ENCODE measurements at regions not wholly inside any gene's neighbourhood (a gene's known extent, or its start where the extent isn't known, plus 50 kb on each side); places are given as distances from the start of the nearest gene placed in this dataset.

DNA sequence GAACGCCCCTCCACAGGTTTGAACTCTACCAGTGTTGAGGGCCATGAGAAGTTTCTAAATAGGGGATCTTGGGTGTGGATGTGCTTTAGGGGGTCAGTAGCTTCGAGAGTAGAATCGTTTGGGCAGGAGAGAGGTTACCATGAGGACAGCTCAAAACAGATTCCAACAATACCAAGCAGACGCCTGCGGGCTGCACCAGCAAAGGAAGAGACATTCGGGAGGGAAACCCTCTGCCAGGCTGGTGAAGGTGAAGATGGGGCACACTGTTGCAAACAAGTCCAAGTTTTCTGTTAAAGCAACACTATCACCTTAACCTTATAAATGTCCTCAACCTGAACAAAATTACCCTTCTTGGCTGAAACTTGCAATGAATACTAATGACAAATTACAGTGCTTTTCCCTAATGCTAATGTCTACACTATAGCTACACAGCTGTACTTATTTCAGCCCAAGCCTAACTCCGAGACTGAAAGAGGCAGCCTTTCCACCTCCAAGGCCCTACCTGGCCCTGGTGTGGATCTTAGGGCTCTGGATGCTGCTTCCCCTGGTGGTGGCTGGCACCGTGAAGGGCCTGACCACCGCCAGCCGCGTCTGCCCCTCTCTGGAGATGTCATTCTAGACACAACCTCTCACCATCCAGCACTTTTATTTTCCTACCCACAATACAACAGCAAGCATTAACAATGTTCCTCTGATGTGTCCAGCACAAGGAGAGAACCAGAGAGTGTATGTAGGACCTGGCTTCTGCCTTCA lies 80.1 kb downstream of the DLL1 start:
- no peak for TF ChIP-seq POLR2AphosphoS5 (IDR thresholded peaks at IDR 0.05; ENCODE audit: low read depth, low read length)
- TF ChIP-seq TAF1 (IDR thresholded peaks at IDR 0.05; ENCODE audit: borderline replicate concordance, insufficient read depth, low read length), result no peak
